Posterior vena cava (tissue), 2 donors: ENCODE measurements at regions not wholly inside any gene's neighbourhood (a gene's known extent, or its start where the extent isn't known, plus 50 kb on each side); places are given as distances from the start of the nearest gene placed in this dataset.
"Not testable (repeated sequence)": the region's sequence is repeated elsewhere in the genome, so short reads cannot be mapped to it uniquely, and the experiment has no call there.

ENCODE experiments used
- DNase-seq: peaks from one replicate; pipeline ENCODE4 v3.0.0-alpha.2; 2020; ENCODE audit warnings: low spot score
- intact Hi-C, 2 donors: fragments of 100-400 bp; cut with DNase I; formaldehyde crosslinking; loops; one replicate each; pipeline versions ENCODE4 v1.14.1 to v1.14.2; 2022 to 2023
- donor health status: DM: yes; HTN: yes; CAD: no.
- donor health status: DM: yes; HTN: yes; CAD: no.

- intact Hi-C loops, result loop anchor here in 1 of 2 donors (10.0 kb wide), 1 partner anchor 76 kb away; no protein-coding TSS in a partner anchor
Measured at GRCh38 chr3:177440456-177441104, 243.3 kb upstream of the TBL1XR1 start.

GRCh38 chr3:177441276-177441812 is 244.1 kb upstream of the TBL1XR1 start:
- intact Hi-C loops, result loop anchor here in 1 of 2 donors (10.0 kb wide), 1 partner anchor 77 kb away; no protein-coding TSS in a partner anchor
- no peak for DNase-seq

More at GRCh38 chr3:177440456-177441104, 243.3 kb upstream of the TBL1XR1 start:
- no peak for DNase-seq

GRCh38 chr3:177441813-177442646 is 244.7 kb upstream of the TBL1XR1 start:
- intact Hi-C loops, result loop anchor here in 1 of 2 donors (10.0 kb wide), 1 partner anchor 77 kb away; no protein-coding TSS in a partner anchor
- no peak for DNase-seq

- intact Hi-C loops, result loop anchor here in 1 of 2 donors (10.0 kb wide), 1 partner anchor 79 kb away; no protein-coding TSS in a partner anchor
- DNase-seq, result no peak
Measured at GRCh38 chr3:177443469-177443868, 246.2 kb upstream of the TBL1XR1 start.

- no peak for DNase-seq
- intact Hi-C loops, result loop anchor here in 1 of 2 donors (10.0 kb wide), 1 partner anchor 80 kb away; no protein-coding TSS in a partner anchor
Measured at GRCh38 chr3:177444696-177445095, 247.4 kb upstream of the TBL1XR1 start.

- DNase-seq, result no peak
- intact Hi-C loops, result loop anchor here in 1 of 2 donors (10.0 kb wide), 1 partner anchor 81 kb away; no protein-coding TSS in a partner anchor
Measured at GRCh38 chr3:177445549-177445948, 248.3 kb upstream of the TBL1XR1 start.

GRCh38 chr3:177446165-177446601 is 248.9 kb upstream of the TBL1XR1 start:
- no peak for DNase-seq
- intact Hi-C loops, result loop anchor here in 1 of 2 donors (10.0 kb wide), 1 partner anchor 81 kb away; no protein-coding TSS in a partner anchor

GRCh38 chr3:177447938-177448337 is 250.7 kb upstream of the TBL1XR1 start:
- no peak for DNase-seq

GRCh38 chr3:177448987-177449359 is 251.7 kb upstream of the TBL1XR1 start:
- intact Hi-C loops, result loop anchor here in 1 of 2 donors (10.0 kb wide), 1 partner anchor 84 kb away; no protein-coding TSS in a partner anchor
- no peak for DNase-seq

More at GRCh38 chr3:177447938-177448337, 250.7 kb upstream of the TBL1XR1 start:
- intact Hi-C loops, result loop anchor here in 1 of 2 donors (10.0 kb wide), 1 partner anchor 83 kb away; no protein-coding TSS in a partner anchor

GRCh38 chr3:177449360-177450006 is 252.2 kb upstream of the TBL1XR1 start:
- no peak for DNase-seq
- intact Hi-C loops, result loop anchor here in 1 of 2 donors (10.0 kb wide), 1 partner anchor 85 kb away; no protein-coding TSS in a partner anchor

GRCh38 chr3:177451301-177451750 is 254.0 kb upstream of the TBL1XR1 start:
- intact Hi-C loops, result no loop called here

GRCh38 chr3:177451864-177452830 is 254.9 kb upstream of the TBL1XR1 start:
- intact Hi-C loops, result no loop called here
- DNase-seq, result no peak

More at GRCh38 chr3:177451301-177451750, 254.0 kb upstream of the TBL1XR1 start:
- DNase-seq, result no peak

GRCh38 chr3:177452831-177453450 is 255.7 kb upstream of the TBL1XR1 start:
- intact Hi-C loops, result no loop called here

GRCh38 chr3:177453451-177453844 is 256.2 kb upstream of the TBL1XR1 start:
- DNase-seq, result no peak
- intact Hi-C loops, result no loop called here

More at GRCh38 chr3:177452831-177453450, 255.7 kb upstream of the TBL1XR1 start:
- no peak for DNase-seq

GRCh38 chr3:177457204-177457603 is 259.9 kb upstream of the TBL1XR1 start:
- DNase-seq, intact Hi-C loops: not testable (repeated sequence)

GRCh38 chr3:177459401-177459800 is 262.1 kb upstream of the TBL1XR1 start:
- DNase-seq, result no peak
- intact Hi-C loops, result loop anchor here in 1 of 2 donors (1.0 kb wide), 1 partner anchor 32 kb away; no protein-coding TSS in a partner anchor

- intact Hi-C loops, result no loop called here
- DNase-seq, result no peak
Measured at GRCh38 chr3:177460047-177460446, 262.8 kb upstream of the TBL1XR1 start.
